ENCODE measurements at regions not wholly inside any gene's neighbourhood (a gene's known extent, or its start where the extent isn't known, plus 50 kb on each side); places are given as distances from the start of the nearest gene placed in this dataset.

GRCh38 chr2:142218471-142218870, 87.7 kb upstream of the LRP1B start:
- H3K4me3 ChIP-seq (ENCODE audit: low read depth, low read length): no peak overlapping the region
- DNase-seq (ENCODE audit: low read depth): no peak
- TF ChIP-seq CTCF (IDR thresholded peaks at IDR 0.05; ENCODE audit: low read depth, low read length, missing control alignments): no peak

- no peak for DNase-seq (ENCODE audit: low read depth)
- no peak for TF ChIP-seq CTCF (IDR thresholded peaks at IDR 0.05; ENCODE audit: low read depth, low read length, missing control alignments)
- no peak overlapping the region for H3K4me3 ChIP-seq (ENCODE audit: low read depth, low read length)
Measured at GRCh38 chr2:142217804-142218203, 87.0 kb upstream of the LRP1B start.

- TF ChIP-seq CTCF (IDR thresholded peaks at IDR 0.05; ENCODE audit: low read depth, low read length, missing control alignments): no peak
- no peak for DNase-seq (ENCODE audit: low read depth)
- no peak overlapping the region for H3K4me3 ChIP-seq (ENCODE audit: low read depth, low read length)
Measured at GRCh38 chr2:142200062-142200461, 69.2 kb upstream of the LRP1B start.

- no peak overlapping the region for H3K4me3 ChIP-seq (ENCODE audit: low read depth, low read length)
- TF ChIP-seq CTCF (IDR thresholded peaks at IDR 0.05; ENCODE audit: low read depth, low read length, missing control alignments): no peak
- DNase-seq (ENCODE audit: low read depth): no peak
Measured at GRCh38 chr2:142199073-142199472, 68.3 kb upstream of the LRP1B start.

- no peak overlapping the region for H3K4me3 ChIP-seq (ENCODE audit: low read depth, low read length)
- no peak for DNase-seq (ENCODE audit: low read depth)
- no peak for TF ChIP-seq CTCF (IDR thresholded peaks at IDR 0.05; ENCODE audit: low read depth, low read length, missing control alignments)
Measured at GRCh38 chr2:142190805-142191204, 60.0 kb upstream of the LRP1B start.

- no peak overlapping the region for H3K4me3 ChIP-seq (ENCODE audit: low read depth, low read length)
- TF ChIP-seq CTCF (IDR thresholded peaks at IDR 0.05; ENCODE audit: low read depth, low read length, missing control alignments): no peak
- no peak for DNase-seq (ENCODE audit: low read depth)
Measured at GRCh38 chr2:142189501-142189900, 58.7 kb upstream of the LRP1B start.

GRCh38 chr2:142188562-142188961, 57.7 kb upstream of the LRP1B start:
- no peak for TF ChIP-seq CTCF (IDR thresholded peaks at IDR 0.05; ENCODE audit: low read depth, low read length, missing control alignments)
- DNase-seq (ENCODE audit: low read depth): no peak
- H3K4me3 ChIP-seq (ENCODE audit: low read depth, low read length): no peak overlapping the region

Measured in GM12864 (cell line).